Caco-2 (cell line): ENCODE measurements at regions not wholly inside any gene's neighbourhood (a gene's known extent, or its start where the extent isn't known, plus 50 kb on each side); places are given as distances from the start of the nearest gene placed in this dataset.

Experiments
- BruUV-seq: library from RNA; stranded (reverse); fragments of 400-500 nt; replicated peaks from 2 replicates; lab custom pipeline; 2021; lab: Mats Ljungman, UMichigan
- CTCF ChIA-PET: fragments of 300-600 bp; sonication (Branson Sonifier 250); formaldehyde crosslinking; loops from one replicate; lab custom pipeline; 2022; ENCODE audit warnings: antibody characterized with exemption; lab: Charles Lee
- POLR2A ChIA-PET: fragments of 300-600 bp; sonication (Branson Sonifier 250); formaldehyde crosslinking; loops from one replicate; lab custom pipeline; 2022; ENCODE audit warnings: antibody characterized with exemption; lab: Charles Lee
- DNase-seq, 2 experiments: peaks; one replicate each; pipeline versions ENCODE4 v3.0.0 to v3.0.0-alpha.2; 2020 to 2022
- H3K27me3 ChIP-seq: replicated peaks from 2 replicates; pipeline ENCODE4 v1.6.0; 2011; ENCODE audit warnings: low read length; ENCODE audit not compliant: control insufficient read depth, insufficient read depth
- H3K36me3 ChIP-seq: 2 replicates; pipeline ENCODE4 v1.5.1; 2011; ENCODE audit warnings: low read length; ENCODE audit not compliant: control insufficient read depth, insufficient read depth
- H3K4me1 ChIP-seq: fragments of 250-450 bp; sonication (Bioruptor Pico); 2 replicates; pipeline ENCODE4 v1.5.1; 2020; ENCODE audit warnings: mild to moderate bottlenecking
- H3K4me3 ChIP-seq: 2 replicates; pipeline ENCODE4 v1.5.1; 2011; ENCODE audit warnings: low read depth, mild to moderate bottlenecking, control low read depth, low read length
- H3K9me3 ChIP-seq: fragments of 250-450 bp; sonication (Bioruptor Pico); 2 replicates; pipeline ENCODE4 v1.5.1; 2020; ENCODE audit warnings: mild to moderate bottlenecking, moderate library complexity
- H3K27ac Mint-ChIP-seq: one replicate; pipeline ENCODE4 v1.8.0; 2022; ENCODE audit warnings: mixed read lengths; ENCODE audit not compliant: unreplicated experiment
- H3K27me3 Mint-ChIP-seq: one replicate; pipeline ENCODE4 v1.8.0; 2022; ENCODE audit warnings: mixed read lengths; ENCODE audit not compliant: insufficient read depth, unreplicated experiment
- H3K36me3 Mint-ChIP-seq: one replicate; pipeline ENCODE4 v1.8.0; 2022; ENCODE audit warnings: mild to moderate bottlenecking, mixed read lengths; ENCODE audit not compliant: insufficient read depth, unreplicated experiment
- H3K4me1 Mint-ChIP-seq: one replicate; pipeline ENCODE4 v1.8.0; 2022; ENCODE audit warnings: low read depth, mixed read lengths; ENCODE audit not compliant: unreplicated experiment
- H3K4me3 Mint-ChIP-seq: one replicate; pipeline ENCODE4 v1.8.0; 2022; ENCODE audit warnings: mild to moderate bottlenecking, moderate library complexity, mixed read lengths; ENCODE audit not compliant: unreplicated experiment
- H3K9me3 Mint-ChIP-seq: one replicate; pipeline ENCODE4 v1.8.0; 2022; ENCODE audit warnings: mixed read lengths; ENCODE audit not compliant: unreplicated experiment
- intact Hi-C: fragments of 100-400 bp; cut with micrococcal nuclease; formaldehyde crosslinking; loops from one replicate; pipeline ENCODE4 v1.10.0; 2022; ENCODE audit not compliant: unreplicated experiment
- TF ChIP-seq, protein P1 (sequence below), 2 experiments: fragments of 200-600 bp in 1 of 2; IDR thresholded peaks; 1 replicate in 1 of 2; 2 replicates in 1 of 2; pipeline versions ENCODE4 v1.5.1 to v1.8.0; 2011 to 2022; ENCODE audit warnings: antibody characterized with exemption in 1 of 2, control low read depth in 1 of 2, inconsistent platforms in 1 of 2, low read depth in 1 of 2, low read length in 1 of 2, mild to moderate bottlenecking in 1 of 2, moderate library complexity in 1 of 2; ENCODE audit not compliant: insufficient read depth in 1 of 2, severe bottlenecking in 1 of 2, unreplicated experiment in 1 of 2

DNA sequence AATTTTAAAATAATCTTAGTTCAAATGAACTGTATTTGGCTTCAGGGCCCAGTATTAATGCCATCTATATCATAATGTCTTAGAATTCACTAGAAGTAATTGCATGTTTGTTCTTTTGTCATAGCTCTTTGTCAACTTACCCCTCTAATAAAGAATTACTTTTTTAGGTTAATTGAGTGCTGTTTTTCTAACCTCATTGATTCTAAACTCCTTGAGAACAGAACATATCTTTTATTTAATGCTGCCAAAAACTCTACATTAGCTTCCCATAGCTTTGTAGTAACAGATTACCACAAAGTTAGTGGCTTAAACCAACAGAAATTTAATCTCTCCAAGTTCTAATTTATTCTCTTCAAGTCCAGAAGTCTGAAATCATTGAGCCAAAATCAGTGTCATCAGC lies 242.4 kb downstream of the LURAP1L start:
- CTCF ChIA-PET = no interaction called here
- Histone ChIP-seq H3K9me3 (no peaks in the 10 kb centered on the region), H3K27me3 (no peaks in the 10 kb centered on the region), H3K4me1 (no peaks in the 10 kb centered on the region), H3K36me3 (no peaks in the 10 kb centered on the region), H3K4me3 (no peak overlapping the region)
- POLR2A ChIA-PET = no interaction called here
- no peaks in the 10 kb centered on the region for H3K36me3 Mint-ChIP-seq
- intact Hi-C loops = no loop called here
- H3K4me3 Mint-ChIP-seq = no peak overlapping the region
- H3K27me3 Mint-ChIP-seq = peaks cover 2% of the 10 kb centered on the region
- H3K27ac Mint-ChIP-seq = no peak overlapping the region
- TF ChIP-seq, protein P1, sequence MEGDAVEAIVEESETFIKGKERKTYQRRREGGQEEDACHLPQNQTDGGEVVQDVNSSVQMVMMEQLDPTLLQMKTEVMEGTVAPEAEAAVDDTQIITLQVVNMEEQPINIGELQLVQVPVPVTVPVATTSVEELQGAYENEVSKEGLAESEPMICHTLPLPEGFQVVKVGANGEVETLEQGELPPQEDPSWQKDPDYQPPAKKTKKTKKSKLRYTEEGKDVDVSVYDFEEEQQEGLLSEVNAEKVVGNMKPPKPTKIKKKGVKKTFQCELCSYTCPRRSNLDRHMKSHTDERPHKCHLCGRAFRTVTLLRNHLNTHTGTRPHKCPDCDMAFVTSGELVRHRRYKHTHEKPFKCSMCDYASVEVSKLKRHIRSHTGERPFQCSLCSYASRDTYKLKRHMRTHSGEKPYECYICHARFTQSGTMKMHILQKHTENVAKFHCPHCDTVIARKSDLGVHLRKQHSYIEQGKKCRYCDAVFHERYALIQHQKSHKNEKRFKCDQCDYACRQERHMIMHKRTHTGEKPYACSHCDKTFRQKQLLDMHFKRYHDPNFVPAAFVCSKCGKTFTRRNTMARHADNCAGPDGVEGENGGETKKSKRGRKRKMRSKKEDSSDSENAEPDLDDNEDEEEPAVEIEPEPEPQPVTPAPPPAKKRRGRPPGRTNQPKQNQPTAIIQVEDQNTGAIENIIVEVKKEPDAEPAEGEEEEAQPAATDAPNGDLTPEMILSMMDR (IDR thresholded peaks at IDR 0.05; ENCODE audit: insufficient read depth in 1 of 2, low read depth in 1 of 2, low read length in 1 of 2, severe bottlenecking in 1 of 2, unreplicated experiment in 1 of 2) = no peak
- DNase-seq = no peak
- no peaks in the 10 kb centered on the region for H3K4me1 Mint-ChIP-seq
- BruUV-seq = no TSS peak
- H3K9me3 Mint-ChIP-seq = no peaks in the 10 kb centered on the region

DNA sequence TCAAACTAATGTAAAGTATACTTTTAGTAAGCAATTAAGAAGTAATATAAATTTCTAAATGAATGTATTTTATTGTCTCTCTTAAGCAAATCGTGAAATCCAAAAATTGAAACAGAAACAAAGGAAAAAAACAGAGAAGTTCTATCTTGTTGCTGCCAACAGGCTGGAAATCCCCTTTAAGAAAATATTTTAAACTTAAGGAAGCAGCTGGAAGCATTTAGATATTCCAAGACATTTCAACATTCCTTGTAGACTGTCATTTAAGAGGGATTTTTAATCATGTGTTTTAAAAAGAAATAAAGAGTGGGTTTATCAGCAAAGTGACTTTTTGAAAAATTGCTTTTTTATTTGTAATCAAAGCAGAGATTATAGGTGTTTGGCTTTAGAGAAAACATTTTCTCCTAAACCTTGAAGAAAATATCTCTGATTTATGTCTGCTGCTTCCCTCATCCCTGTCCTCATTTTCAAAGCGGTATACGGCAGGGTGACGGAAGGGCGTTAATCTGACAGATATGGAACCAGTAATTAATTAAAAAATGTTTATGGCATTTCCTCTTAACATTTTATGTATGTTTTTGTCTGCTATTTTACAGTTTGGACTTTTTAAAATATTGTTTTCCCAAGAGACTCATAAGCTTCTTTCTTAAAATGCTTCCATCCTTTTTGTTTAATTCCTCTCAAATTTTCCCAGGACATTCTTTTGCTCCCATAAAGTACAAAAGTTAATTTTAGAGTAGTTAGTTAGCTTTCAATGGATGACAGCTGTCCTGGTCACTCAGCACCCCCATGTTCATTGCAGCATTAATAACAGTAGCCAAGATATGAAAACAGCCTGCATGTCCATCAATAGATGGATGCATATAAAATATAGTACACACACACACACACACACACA lies 245.6 kb downstream of the LURAP1L start:
- no peak overlapping the region for H3K4me3 Mint-ChIP-seq
- CTCF ChIA-PET = no interaction called here
- Histone ChIP-seq H3K4me3 (no peak overlapping the region), H3K27me3 (no peaks in the 10 kb centered on the region), H3K36me3 (no peaks in the 10 kb centered on the region), H3K4me1 (no peaks in the 10 kb centered on the region), H3K9me3 (no peaks in the 10 kb centered on the region)
- POLR2A ChIA-PET = no interaction called here
- H3K27ac Mint-ChIP-seq = no peak overlapping the region
- H3K9me3 Mint-ChIP-seq = no peaks in the 10 kb centered on the region
- BruUV-seq = no TSS peak
- H3K27me3 Mint-ChIP-seq = peaks cover 2% of the 10 kb centered on the region
- DNase-seq = no peak
- intact Hi-C loops = no loop called here
- H3K4me1 Mint-ChIP-seq = no peaks in the 10 kb centered on the region
- no peaks in the 10 kb centered on the region for H3K36me3 Mint-ChIP-seq
- TF ChIP-seq, protein P1 (IDR thresholded peaks at IDR 0.05; ENCODE audit: insufficient read depth in 1 of 2, low read depth in 1 of 2, low read length in 1 of 2, severe bottlenecking in 1 of 2, unreplicated experiment in 1 of 2) = no peak

DNA sequence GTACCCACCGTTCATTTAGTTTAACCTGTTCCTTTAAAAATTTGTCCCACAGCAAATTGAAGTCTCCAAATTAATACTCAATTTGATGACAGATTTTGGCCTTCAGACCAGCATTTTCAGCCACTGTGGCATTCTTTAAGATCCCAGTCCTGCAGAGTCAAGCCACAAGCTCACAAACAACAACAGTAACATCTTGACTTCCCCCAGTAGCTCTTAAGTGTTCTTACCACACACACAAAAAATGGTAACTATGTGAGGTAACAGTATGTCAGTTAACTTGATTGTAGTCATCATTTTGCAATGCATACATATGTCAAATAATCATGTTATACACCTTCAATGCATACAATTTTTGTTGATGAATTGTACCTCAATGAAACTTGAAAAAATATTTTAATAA lies 247.9 kb downstream of the LURAP1L start:
- Mint-ChIP-seq H3K36me3 (no peaks in the 10 kb centered on the region), H3K9me3 (no peaks in the 10 kb centered on the region), H3K27ac (no peak overlapping the region), H3K4me3 (no peak overlapping the region), H3K27me3 (peaks cover 2% of the 10 kb centered on the region), H3K4me1 (no peaks in the 10 kb centered on the region)
- Histone ChIP-seq H3K27me3 (no peaks in the 10 kb centered on the region), H3K36me3 (no peaks in the 10 kb centered on the region), H3K4me1 (no peaks in the 10 kb centered on the region), H3K9me3 (no peaks in the 10 kb centered on the region), H3K4me3 (no peak overlapping the region)
- ChIA-PET CTCF (no interaction called here), POLR2A (no interaction called here)
- intact Hi-C loops = no loop called here
- BruUV-seq = no TSS peak
- DNase-seq = no peak
- TF ChIP-seq, protein P1 (IDR thresholded peaks at IDR 0.05; ENCODE audit: insufficient read depth in 1 of 2, low read depth in 1 of 2, low read length in 1 of 2, severe bottlenecking in 1 of 2, unreplicated experiment in 1 of 2) = no peak
